ENCODE measurements at regions not wholly inside any gene's neighbourhood (a gene's known extent, or its start where the extent isn't known, plus 50 kb on each side); places are given as distances from the start of the nearest gene placed in this dataset.

GRCh38 chr7:112981966-112982365, 104.7 kb downstream of the GPR85 start:
- TF ChIP-seq CTCF (IDR thresholded peaks at IDR 0.05; ENCODE audit: control extremely low read depth in 1 of 3, insufficient read depth in 1 of 3, low read depth in 1 of 3, low read length in 3 of 3) (no peak), SAP30 (IDR thresholded peaks at IDR 0.05; ENCODE audit: insufficient read depth, insufficient replicate concordance, low read length) (no peak), BRCA1 (IDR thresholded peaks at IDR 0.05; ENCODE audit: low read depth, low read length) (no peak), NRF1 (IDR thresholded peaks at IDR 0.05; ENCODE audit: low read depth, low read length) (no peak), EP300 (IDR thresholded peaks at IDR 0.05; ENCODE audit: borderline replicate concordance in 1 of 2, low read depth in 2 of 2, low read length in 2 of 2) (no peak), EZH2 (IDR thresholded peaks at IDR 0.05; ENCODE audit: low read depth, low read length, severe bottlenecking) (no peak), TCF12 (IDR thresholded peaks at IDR 0.05; ENCODE audit: low read depth, low read length) (no peak), JUND (IDR thresholded peaks at IDR 0.05; ENCODE audit: low read length) (no peak), CEBPB (IDR thresholded peaks at IDR 0.05; ENCODE audit: low read depth, low read length) (no peak), MAX (IDR thresholded peaks at IDR 0.05) (no peak), RNF2 (IDR thresholded peaks at IDR 0.05; ENCODE audit: borderline replicate concordance, low read depth, low read length, missing control alignments, poor library complexity, severe bottlenecking) (no peak), RFX5 (IDR thresholded peaks at IDR 0.05; ENCODE audit: borderline replicate concordance, low read depth, low read length) (no peak)
